ENCODE measurements at regions not wholly inside any gene's neighbourhood (a gene's known extent, or its start where the extent isn't known, plus 50 kb on each side); places are given as distances from the start of the nearest gene placed in this dataset.

- no peak overlapping the region for H3K4me2 ChIP-seq (ENCODE audit: low read depth, low read length)
- H3K36me3 ChIP-seq (replicated peaks in 1 of 2; ENCODE audit: control insufficient read depth in 1 of 2, insufficient read depth in 2 of 2, low read length in 2 of 2) = no peaks in the 10 kb centered on the region
- WGBS (ENCODE audit: low lambda C conversion rate) = 98% methylated on average over 4 of the region's 4 CpGs
- CTCF ChIA-PET (ENCODE audit: low intra/inter-chr PET ratio, low total read pairs) = no interaction called here
- in situ Hi-C loops (cut with HindIII; ENCODE audit: extremely low pct_ligation_motif_present, low pct_unique_long_range_greater_than_20kb) = no loop called here
- FAIRE-seq = no peak
- TF ChIP-seq CC2D1A (CRISPR knock-in tag; IDR thresholded peaks at IDR 0.05) (no peak), PREB (CRISPR knock-in tag; IDR thresholded peaks at IDR 0.05) (no peak), REPIN1 (CRISPR knock-in tag; IDR thresholded peaks at IDR 0.05; ENCODE audit: borderline replicate concordance, low read depth) (no peak), SMAD9 (CRISPR knock-in tag; IDR thresholded peaks at IDR 0.05) (no peak), DNMT1 (CRISPR knock-in tag; IDR thresholded peaks at IDR 0.05) (no peak), NFE2L2 (IDR thresholded peaks at IDR 0.05; ENCODE audit: low read length) (no peak), ZNF652 (CRISPR knock-in tag; IDR thresholded peaks at IDR 0.05; ENCODE audit: borderline replicate concordance, low read depth) (no peak), SMARCC2 (IDR thresholded peaks at IDR 0.05) (no peak), MIER2 (CRISPR knock-in tag; IDR thresholded peaks at IDR 0.05) (no peak)
- no peaks in the 10 kb centered on the region for H3K9me3 ChIP-seq (ENCODE audit: low read length)
- H4K20me1 ChIP-seq (ENCODE audit: insufficient read depth, low read length) = no peaks in the 10 kb centered on the region
- BruUV-seq (replicated peaks) = no TSS peak
- DNase-seq (ENCODE audit: low spot score) = no peak
- H2AFZ ChIP-seq (ENCODE audit: low read length) = no peak overlapping the region
- H3K27me3 ChIP-seq (ENCODE audit: control insufficient read depth in 1 of 2, insufficient read depth in 2 of 2, low read length in 2 of 2) = no peaks in the 10 kb centered on the region
- no peak overlapping the region for H3K27ac ChIP-seq (ENCODE audit: extremely low read length, insufficient read depth, low read length)
- H3K9ac ChIP-seq (ENCODE audit: insufficient read depth, low read depth, low read length) = no peak overlapping the region
- no peak for ATAC-seq
- peaks cover 10% of the 10 kb centered on the region; the same call in 1 of the 2 replicates for H3K4me1 ChIP-seq (ENCODE audit: insufficient read depth, low read length)
- H3K79me2 ChIP-seq (ENCODE audit: insufficient read depth, low read length) = no peaks in the 10 kb centered on the region
- intact Hi-C loops (cut with micrococcal nuclease; ENCODE audit: unreplicated experiment) = no loop called here
- POLR2A ChIA-PET = no interaction called here
- H3K4me3 ChIP-seq (replicated peaks in 1 of 3; ENCODE audit: insufficient read depth in 1 of 3, low read depth in 2 of 3, low read length in 3 of 3) = no peak overlapping the region
Measured at GRCh38 chr1:8107897-8108296, 81.8 kb upstream of the ERRFI1 start.
